K562 (cell line): ENCODE measurements at regions not wholly inside any gene's neighbourhood (a gene's known extent, or its start where the extent isn't known, plus 50 kb on each side); places are given as distances from the start of the nearest gene placed in this dataset.

Source experiments
- ATAC-seq: fragments of 200-7000 bp; cut with Tn5 transposase; 3 replicates; pipeline ENCODE4 v1.9.1; 2020; ENCODE audit warnings: moderate library complexity
- BruUV-seq: library from RNA; stranded (reverse); fragments of 400-500 nt; replicated peaks from 2 replicates; lab custom pipeline; 2021; lab: Mats Ljungman, UMichigan
- CTCF ChIA-PET: fragments of 300-600 bp; formaldehyde crosslinking; extraction: SDS; loops from one replicate; lab custom pipeline; 2021; ENCODE audit warnings: low intra/inter-chr PET ratio; lab: Yijun Ruan, JAX
- POLR2A ChIA-PET: fragments of 300-600, 350-650 bp; sonication (Branson Sonifier 250); formaldehyde crosslinking; extraction: SDS; loops from one replicate; lab custom pipeline; 2021; ENCODE audit warnings: antibody characterized with exemption, inconsistent platforms; lab: Yijun Ruan, JAX
- DNase-seq, 4 experiments: peaks; one replicate each; pipeline versions ENCODE4 v3.0.0 to v3.0.0-alpha.2; 2011 to 2018; ENCODE audit warnings: low spot score in 3 of 4, mixed read lengths in 3 of 4; ENCODE audit errors: extremely low read depth in 1 of 4
- FAIRE-seq: peaks from 2 replicates; lab custom pipeline; 2011; peaks lifted over from hg19 to GRCh38; lab: Jason Lieb, UNC
- H2AFZ ChIP-seq: 2 replicates; pipeline ENCODE4 v1.6.0; 2011; ENCODE audit warnings: low read depth, low read length, control low read depth, inconsistent platforms
- H3K27ac ChIP-seq: fragments of 200-600 bp; 3 replicates; pipeline ENCODE4 v1.8.0; 2011; ENCODE audit warnings: low read depth, mild to moderate bottlenecking, control low read depth, inconsistent platforms, low read length, moderate library complexity, mixed read lengths; ENCODE audit errors: extremely low read depth
- H3K27me3 ChIP-seq, 2 experiments: fragments of 300-600 bp in 1 of 2; 2 replicates in 1 of 2; 3 replicates in 1 of 2; pipeline versions ENCODE4 v1.6.0 to v1.8.0; 2011; ENCODE audit warnings: inconsistent platforms in 2 of 2, low read length in 2 of 2, mild to moderate bottlenecking in 1 of 2, mixed read lengths in 1 of 2, moderate library complexity in 1 of 2; ENCODE audit not compliant: control insufficient read depth in 2 of 2, insufficient read depth in 2 of 2
- H3K36me3 ChIP-seq: fragments of 300-600 bp; 3 replicates; pipeline ENCODE4 v1.8.0; 2011; ENCODE audit warnings: mild to moderate bottlenecking, low read length, inconsistent platforms; ENCODE audit not compliant: control insufficient read depth, insufficient read depth
- H3K4me1 ChIP-seq, 2 experiments: fragments of 200-600 bp in 1 of 2; replicated peaks in 1 of 2; 2 replicates in 1 of 2; 3 replicates in 1 of 2; pipeline versions ENCODE4 v1.5.1 to v1.8.0; 2011; ENCODE audit warnings: inconsistent platforms in 2 of 2, low read length in 2 of 2, mild to moderate bottlenecking in 1 of 2, mixed read lengths in 1 of 2, moderate library complexity in 1 of 2; ENCODE audit not compliant: control insufficient read depth in 2 of 2, insufficient read depth in 2 of 2
- H3K4me2 ChIP-seq: 2 replicates; pipeline ENCODE4 v1.6.1; 2011; ENCODE audit warnings: low read length, control low read depth, inconsistent platforms, mixed read lengths; ENCODE audit not compliant: insufficient read depth
- H3K4me3 ChIP-seq: fragments of 200-600 bp; sonication (generic), shearing (Covaris generic); 2 replicates; pipeline ENCODE4 v1.5.1; 2016; ENCODE audit warnings: control low read depth, inconsistent platforms
- H3K79me2 ChIP-seq: fragments of 200-600 bp; 3 replicates; pipeline ENCODE4 v1.8.0; 2011; ENCODE audit warnings: low read length, inconsistent platforms; ENCODE audit not compliant: control insufficient read depth, insufficient read depth
- H3K9ac ChIP-seq, 2 experiments: 2 replicates each; pipeline versions ENCODE4 v1.6.0 to v1.6.1; 2011; ENCODE audit warnings: low read depth in 2 of 2, low read length in 2 of 2, control low read depth in 1 of 2, inconsistent platforms in 1 of 2, mild to moderate bottlenecking in 1 of 2, mixed read lengths in 1 of 2; ENCODE audit not compliant: insufficient read depth in 1 of 2
- H3K9me1 ChIP-seq: one replicate; pipeline ENCODE4 v1.6.0; 2011; ENCODE audit warnings: inconsistent platforms, mild to moderate bottlenecking, low read length, moderate library complexity; ENCODE audit not compliant: control insufficient read depth, insufficient read depth
- H3K9me3 ChIP-seq: replicated peaks from 2 replicates; pipeline ENCODE4 v1.5.1; 2011; ENCODE audit warnings: low read depth, low read length, inconsistent platforms; ENCODE audit not compliant: control insufficient read depth, insufficient read depth
- H4K20me1 ChIP-seq: replicated peaks from 2 replicates; pipeline ENCODE4 v1.6.1; 2011; ENCODE audit warnings: low read length, inconsistent platforms, mixed read lengths; ENCODE audit not compliant: control insufficient read depth, insufficient read depth
- BRCA1 ChIP-seq, 2 experiments: fragments of 450-650 bp in 1 of 2; sonication (generic) in 1 of 2; formaldehyde crosslinking in 1 of 2; IDR thresholded peaks; 2 replicates each; pipeline versions ENCODE4 v1.5.0 to v1.6.1; 2017 to 2020; ENCODE audit warnings: mild to moderate bottlenecking in 1 of 2, missing genetic modification reagents in 1 of 2
- CBFA2T3 ChIP-seq: fragments of 450-650 bp; IDR thresholded peaks from 2 replicates; pipeline ENCODE4 v1.6.1; 2017
- CC2D1A ChIP-seq: fragments of 450-650 bp; IDR thresholded peaks from 2 replicates; pipeline ENCODE4 v1.6.1; 2017; ENCODE audit warnings: mild to moderate bottlenecking
- GABPB2 ChIP-seq: fragments of 250-450 bp; sonication (Bioruptor Pico); conservative IDR thresholded peaks from 2 replicates; pipeline ENCODE4 v1.5.1; 2021; ENCODE audit warnings: mild to moderate bottlenecking
- KLF13 ChIP-seq: fragments of 450-650 bp; IDR thresholded peaks from 2 replicates; pipeline ENCODE4 v1.6.1; 2016; ENCODE audit warnings: missing genetic modification characterization, low read depth, mild to moderate bottlenecking, missing compliant biosample characterization, moderate library complexity, borderline replicate concordance
- KLF6 ChIP-seq: fragments of 250-450 bp; sonication (Bioruptor Pico); IDR thresholded peaks from 2 replicates; pipeline ENCODE4 v1.4.0; 2020; ENCODE audit warnings: mild to moderate bottlenecking, moderate library complexity, borderline replicate concordance
- NEUROD1 ChIP-seq: fragments of 150-350 bp; IDR thresholded peaks from 2 replicates; pipeline ENCODE4 v1.6.1; 2014; ENCODE audit warnings: borderline replicate concordance, low read length, low read depth; ENCODE audit not compliant: partially characterized antibody
- PCBP2 ChIP-seq: fragments of 200-400 bp; formaldehyde crosslinking; IDR thresholded peaks from 2 replicates; pipeline ENCODE4 v1.6.1; 2018; ENCODE audit warnings: low read length, low read depth, mild to moderate bottlenecking, moderate library complexity; ENCODE audit not compliant: poor library complexity, severe bottlenecking
- RB1 ChIP-seq: fragments of 450-650 bp; IDR thresholded peaks from 2 replicates; pipeline ENCODE4 v1.6.1; 2017; ENCODE audit warnings: low read depth, mild to moderate bottlenecking
- SRF ChIP-seq, 2 experiments: fragments of 250-450, 450-650 bp in 1 of 2; sonication (Bioruptor Pico) in 1 of 2; sonication (generic) in 1 of 2; formaldehyde crosslinking; IDR thresholded peaks; 2 replicates each; pipeline versions ENCODE4 v1.5.0 to v1.5.1; 2020 to 2022; ENCODE audit warnings: mild to moderate bottlenecking in 1 of 2, missing genetic modification reagents in 1 of 2
- STAG1 ChIP-seq: sonication (generic); formaldehyde crosslinking; IDR thresholded peaks from 2 replicates; pipeline ENCODE4 v1.5.0; 2020; ENCODE audit warnings: missing genetic modification reagents, borderline replicate concordance
- ZBTB33 ChIP-seq: sonication (generic); formaldehyde crosslinking; IDR thresholded peaks from 2 replicates; pipeline ENCODE4 v1.8.1; 2023; ENCODE audit warnings: mild to moderate bottlenecking, missing genetic modification reagents
- ZNF511 ChIP-seq: sonication (generic); formaldehyde crosslinking; IDR thresholded peaks from 2 replicates; pipeline ENCODE4 v1.8.0; 2022; ENCODE audit warnings: mild to moderate bottlenecking, missing genetic modification reagents
- WGBS: fragments of 100-300 bp; shearing (Covaris generic); methylation state at CpG from one replicate; pipeline ENCODE4 v1.1.6; 2016; ENCODE audit warnings: low coverage, mixed read lengths; ENCODE audit not compliant: insufficient coverage; ENCODE audit errors: missing lambda C conversion rate; 5-methylcytosine and 5-hydroxymethylcytosine counted together
- in situ Hi-C: fragments of 300-500 bp; cut with MboI; formaldehyde crosslinking; loops from 4 replicates; pipeline ENCODE4 v1.15.0; 2018; ENCODE audit warnings: inconsistent platforms, mixed read lengths
- intact Hi-C: fragments of 100-400 bp; cut with micrococcal nuclease; formaldehyde crosslinking; loops from 2 replicates; pipeline ENCODE4 v1.14.2; 2022
- TF ChIP-seq, protein P1 (sequence below), 2 experiments: fragments of 150-350 bp in 1 of 2; IDR thresholded peaks; 2 replicates each; pipeline ENCODE4 v1.6.1; 2012 to 2016; ENCODE audit warnings: low read depth in 2 of 2, low read length in 2 of 2, mild to moderate bottlenecking in 1 of 2, moderate library complexity in 1 of 2
- TF ChIP-seq, protein P2 (sequence below): fragments of 250-450 bp; sonication (Bioruptor Pico); IDR thresholded peaks from 2 replicates; pipeline ENCODE4 v1.6.1; 2021; ENCODE audit warnings: mild to moderate bottlenecking

GRCh38 chr12:93297536-93297935, 80.2 kb upstream of the NUDT4 start:
- no TSS peak for BruUV-seq
- DNase-seq (no peak), FAIRE-seq (no peak), ATAC-seq (no peak)
- H3K79me2 ChIP-seq = no peaks in the 10 kb centered on the region
- no peaks in the 10 kb centered on the region for H3K36me3 ChIP-seq
- no peaks in the 10 kb centered on the region for H3K27me3 ChIP-seq
- WGBS = 68% methylated on average over 2 of the region's 2 CpGs
- ChIA-PET CTCF (no interaction called here), POLR2A (interaction anchor here (1.5 kb wide), 1 partner anchor 79 kb away, joined by 4 read pairs; no protein-coding TSS in a partner anchor)
- no peak overlapping the region for H3K27ac ChIP-seq
- H3K9me3 ChIP-seq = no peaks in the 10 kb centered on the region
- intact Hi-C loops (no loop called here), in situ Hi-C loops (no loop called here)
- H3K4me1 ChIP-seq = peaks cover 4 to 24% of the 10 kb centered on the region in 2 experiments; a peak in 4 of 5 replicates
- no peak overlapping the region for H3K4me3 ChIP-seq
- peak overlapping the region in 1 of 2 experiments; percentile 48; a peak in 1 of 4 replicates for H3K9ac ChIP-seq
- no peaks in the 10 kb centered on the region for H4K20me1 ChIP-seq
- H2AFZ ChIP-seq = peak overlapping the region; percentile 16; the same call in 1 of the 2 replicates
- no peaks in the 10 kb centered on the region for H3K9me1 ChIP-seq
- no peak overlapping the region for H3K4me2 ChIP-seq
- TF ChIP-seq GABPB2 (no peak), SRF (CRISPR knock-in tag; IDR thresholded peaks at IDR 0.05) (no peak), BRCA1 (IDR thresholded peaks at IDR 0.05) (no peak), BRCA1 (CRISPR knock-in tag; IDR thresholded peaks at IDR 0.05) (no peak), NEUROD1 (no peak), CC2D1A (no peak), CBFA2T3 (0 out of 2 replicates have a peak, but pooled peaks have one; percentile 5), ZBTB33 (CRISPR knock-in tag) (no peak), KLF6 (CRISPR knock-in tag) (no peak), RB1 (no peak), STAG1 (CRISPR knock-in tag) (no peak), ZNF511 (CRISPR knock-in tag) (no peak), KLF13 (tag) (no peak), PCBP2 (no peak)
- TF ChIP-seq, protein P1, sequence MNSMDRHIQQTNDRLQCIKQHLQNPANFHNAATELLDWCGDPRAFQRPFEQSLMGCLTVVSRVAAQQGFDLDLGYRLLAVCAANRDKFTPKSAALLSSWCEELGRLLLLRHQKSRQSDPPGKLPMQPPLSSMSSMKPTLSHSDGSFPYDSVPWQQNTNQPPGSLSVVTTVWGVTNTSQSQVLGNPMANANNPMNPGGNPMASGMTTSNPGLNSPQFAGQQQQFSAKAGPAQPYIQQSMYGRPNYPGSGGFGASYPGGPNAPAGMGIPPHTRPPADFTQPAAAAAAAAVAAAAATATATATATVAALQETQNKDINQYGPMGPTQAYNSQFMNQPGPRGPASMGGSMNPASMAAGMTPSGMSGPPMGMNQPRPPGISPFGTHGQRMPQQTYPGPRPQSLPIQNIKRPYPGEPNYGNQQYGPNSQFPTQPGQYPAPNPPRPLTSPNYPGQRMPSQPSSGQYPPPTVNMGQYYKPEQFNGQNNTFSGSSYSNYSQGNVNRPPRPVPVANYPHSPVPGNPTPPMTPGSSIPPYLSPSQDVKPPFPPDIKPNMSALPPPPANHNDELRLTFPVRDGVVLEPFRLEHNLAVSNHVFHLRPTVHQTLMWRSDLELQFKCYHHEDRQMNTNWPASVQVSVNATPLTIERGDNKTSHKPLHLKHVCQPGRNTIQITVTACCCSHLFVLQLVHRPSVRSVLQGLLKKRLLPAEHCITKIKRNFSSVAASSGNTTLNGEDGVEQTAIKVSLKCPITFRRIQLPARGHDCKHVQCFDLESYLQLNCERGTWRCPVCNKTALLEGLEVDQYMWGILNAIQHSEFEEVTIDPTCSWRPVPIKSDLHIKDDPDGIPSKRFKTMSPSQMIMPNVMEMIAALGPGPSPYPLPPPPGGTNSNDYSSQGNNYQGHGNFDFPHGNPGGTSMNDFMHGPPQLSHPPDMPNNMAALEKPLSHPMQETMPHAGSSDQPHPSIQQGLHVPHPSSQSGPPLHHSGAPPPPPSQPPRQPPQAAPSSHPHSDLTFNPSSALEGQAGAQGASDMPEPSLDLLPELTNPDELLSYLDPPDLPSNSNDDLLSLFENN (IDR thresholded peaks at IDR 0.05; ENCODE audit: low read depth in 2 of 2, low read length in 2 of 2) = no peak
- TF ChIP-seq, protein P2, sequence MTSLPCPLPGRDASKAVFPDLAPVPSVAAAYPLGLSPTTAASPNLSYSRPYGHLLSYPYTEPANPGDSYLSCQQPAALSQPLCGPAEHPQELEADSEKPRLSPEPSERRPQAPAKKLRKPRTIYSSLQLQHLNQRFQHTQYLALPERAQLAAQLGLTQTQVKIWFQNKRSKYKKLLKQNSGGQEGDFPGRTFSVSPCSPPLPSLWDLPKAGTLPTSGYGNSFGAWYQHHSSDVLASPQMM (CRISPR knock-in tag) = no peak
